Cardiac muscle cell (in vitro differentiated cells and primary cell): ENCODE measurements at regions not wholly inside any gene's neighbourhood (a gene's known extent, or its start where the extent isn't known, plus 50 kb on each side); places are given as distances from the start of the nearest gene placed in this dataset.

Source experiments
- DNase-seq, 2 donors: peaks; one replicate each; pipeline versions ENCODE4 v3.0.0 to v3.0.0-alpha.2; 2010 to 2017; ENCODE audit warnings: low read depth in 1 of 2, low spot score in 1 of 2
- H3K27ac ChIP-seq: fragments of 200-600 bp; sonication (generic); 2 replicates; pipeline ENCODE4 v1.5.1; 2016
- H3K27me3 ChIP-seq: fragments of 200-600 bp; sonication (generic); 2 replicates; pipeline ENCODE4 v1.6.0; 2016; ENCODE audit warnings: control low read depth
- H3K36me3 ChIP-seq: fragments of 200-600 bp; sonication (generic); 2 replicates; pipeline ENCODE4 v1.5.1; 2016; ENCODE audit warnings: control low read depth
- H3K4me1 ChIP-seq: fragments of 200-600 bp; sonication (generic); 2 replicates; pipeline ENCODE4 v1.8.1; 2017; ENCODE audit warnings: low read depth, mild to moderate bottlenecking, mixed run types
- H3K4me3 ChIP-seq: fragments of 200-600 bp; sonication (generic); 2 replicates; pipeline ENCODE4 v1.5.1; 2016; ENCODE audit warnings: mild to moderate bottlenecking
- H3K9me3 ChIP-seq: fragments of 200-600 bp; sonication (generic); 2 replicates; pipeline ENCODE4 v1.5.1; 2017; ENCODE audit warnings: low read depth, mild to moderate bottlenecking, control low read depth
- TF ChIP-seq, protein P1 (sequence below): IDR thresholded peaks from 2 replicates; pipeline ENCODE4 v1.5.1; 2012; ENCODE audit warnings: low read depth, mild to moderate bottlenecking, low read length

DNA sequence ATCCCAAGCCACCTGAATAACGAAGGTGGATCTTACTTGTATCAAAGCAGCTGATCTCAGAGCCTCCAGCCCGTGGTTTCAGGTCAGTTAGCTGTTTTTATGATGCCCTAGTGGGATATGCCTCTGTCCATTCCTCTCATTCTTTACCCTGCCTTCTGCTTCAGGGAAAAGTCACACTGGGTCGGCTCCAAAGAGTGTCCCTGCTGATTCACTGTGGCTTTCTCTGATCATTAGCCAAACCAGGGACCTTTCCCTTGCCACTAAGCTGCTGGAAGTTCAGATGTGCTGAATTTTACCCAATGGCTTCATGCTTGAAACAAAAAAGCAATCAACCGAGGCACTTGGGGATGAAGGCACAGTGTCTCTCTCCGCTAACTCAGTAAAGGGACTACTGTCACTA, 170.2 kb upstream of the SALL1 start:
- no peak overlapping the region for H3K4me3 ChIP-seq
- H3K27me3 ChIP-seq, result no peaks in the 10 kb centered on the region
- no peak for DNase-seq
- no peak overlapping the region for H3K27ac ChIP-seq
- H3K36me3 ChIP-seq, result no peaks in the 10 kb centered on the region
- H3K9me3 ChIP-seq, result no peaks in the 10 kb centered on the region
- no peaks in the 10 kb centered on the region for H3K4me1 ChIP-seq
- TF ChIP-seq, protein P1, sequence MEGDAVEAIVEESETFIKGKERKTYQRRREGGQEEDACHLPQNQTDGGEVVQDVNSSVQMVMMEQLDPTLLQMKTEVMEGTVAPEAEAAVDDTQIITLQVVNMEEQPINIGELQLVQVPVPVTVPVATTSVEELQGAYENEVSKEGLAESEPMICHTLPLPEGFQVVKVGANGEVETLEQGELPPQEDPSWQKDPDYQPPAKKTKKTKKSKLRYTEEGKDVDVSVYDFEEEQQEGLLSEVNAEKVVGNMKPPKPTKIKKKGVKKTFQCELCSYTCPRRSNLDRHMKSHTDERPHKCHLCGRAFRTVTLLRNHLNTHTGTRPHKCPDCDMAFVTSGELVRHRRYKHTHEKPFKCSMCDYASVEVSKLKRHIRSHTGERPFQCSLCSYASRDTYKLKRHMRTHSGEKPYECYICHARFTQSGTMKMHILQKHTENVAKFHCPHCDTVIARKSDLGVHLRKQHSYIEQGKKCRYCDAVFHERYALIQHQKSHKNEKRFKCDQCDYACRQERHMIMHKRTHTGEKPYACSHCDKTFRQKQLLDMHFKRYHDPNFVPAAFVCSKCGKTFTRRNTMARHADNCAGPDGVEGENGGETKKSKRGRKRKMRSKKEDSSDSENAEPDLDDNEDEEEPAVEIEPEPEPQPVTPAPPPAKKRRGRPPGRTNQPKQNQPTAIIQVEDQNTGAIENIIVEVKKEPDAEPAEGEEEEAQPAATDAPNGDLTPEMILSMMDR, result no peak

DNA sequence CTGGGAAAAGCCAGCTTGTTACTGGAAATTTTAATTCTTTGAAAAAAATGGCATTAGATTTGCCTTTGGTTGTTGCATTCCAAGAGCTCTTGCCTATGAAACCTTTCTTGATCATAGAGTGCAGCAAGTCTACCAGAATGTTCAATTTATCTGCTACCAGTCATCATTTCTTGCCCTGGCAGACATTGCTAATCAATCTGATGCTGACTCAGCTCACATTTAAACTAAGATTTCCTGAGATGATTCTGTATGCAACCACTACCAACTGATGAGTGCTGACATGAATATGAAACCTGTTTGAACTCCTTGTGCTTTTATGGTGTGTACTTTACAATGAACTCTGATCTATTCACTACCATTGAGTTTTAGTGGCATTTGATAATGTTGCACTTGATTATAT, 166.5 kb upstream of the SALL1 start:
- Histone ChIP-seq H3K27ac (no peak overlapping the region), H3K4me1 (no peaks in the 10 kb centered on the region), H3K4me3 (no peak overlapping the region), H3K27me3 (no peaks in the 10 kb centered on the region), H3K9me3 (no peaks in the 10 kb centered on the region), H3K36me3 (no peaks in the 10 kb centered on the region)
- TF ChIP-seq, protein P1, result no peak
- no peak for DNase-seq

DNA sequence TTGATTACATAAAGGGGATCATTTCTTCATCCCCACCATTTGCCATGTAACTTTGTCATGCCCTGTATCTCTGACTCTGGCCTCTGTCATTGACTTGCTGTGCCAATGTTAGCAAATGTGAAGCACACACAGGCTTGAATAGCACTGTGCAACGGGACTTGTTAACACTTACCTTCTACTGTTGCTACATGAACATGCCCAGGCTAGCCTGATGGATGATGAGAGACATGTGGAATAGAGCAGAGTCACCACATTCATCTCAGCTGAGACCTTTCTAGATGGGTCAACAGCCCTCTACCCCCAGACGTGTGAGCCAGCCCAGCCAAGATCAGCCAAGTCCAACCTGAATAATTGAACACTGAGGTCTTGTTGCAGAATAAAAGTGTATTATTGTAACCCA, 162.1 kb upstream of the SALL1 start:
- Histone ChIP-seq H3K4me3 (no peak overlapping the region), H3K36me3 (no peaks in the 10 kb centered on the region), H3K4me1 (no peaks in the 10 kb centered on the region), H3K9me3 (no peaks in the 10 kb centered on the region), H3K27ac (no peak overlapping the region), H3K27me3 (no peaks in the 10 kb centered on the region)
- TF ChIP-seq, protein P1, result no peak
- DNase-seq, result no peak

DNA sequence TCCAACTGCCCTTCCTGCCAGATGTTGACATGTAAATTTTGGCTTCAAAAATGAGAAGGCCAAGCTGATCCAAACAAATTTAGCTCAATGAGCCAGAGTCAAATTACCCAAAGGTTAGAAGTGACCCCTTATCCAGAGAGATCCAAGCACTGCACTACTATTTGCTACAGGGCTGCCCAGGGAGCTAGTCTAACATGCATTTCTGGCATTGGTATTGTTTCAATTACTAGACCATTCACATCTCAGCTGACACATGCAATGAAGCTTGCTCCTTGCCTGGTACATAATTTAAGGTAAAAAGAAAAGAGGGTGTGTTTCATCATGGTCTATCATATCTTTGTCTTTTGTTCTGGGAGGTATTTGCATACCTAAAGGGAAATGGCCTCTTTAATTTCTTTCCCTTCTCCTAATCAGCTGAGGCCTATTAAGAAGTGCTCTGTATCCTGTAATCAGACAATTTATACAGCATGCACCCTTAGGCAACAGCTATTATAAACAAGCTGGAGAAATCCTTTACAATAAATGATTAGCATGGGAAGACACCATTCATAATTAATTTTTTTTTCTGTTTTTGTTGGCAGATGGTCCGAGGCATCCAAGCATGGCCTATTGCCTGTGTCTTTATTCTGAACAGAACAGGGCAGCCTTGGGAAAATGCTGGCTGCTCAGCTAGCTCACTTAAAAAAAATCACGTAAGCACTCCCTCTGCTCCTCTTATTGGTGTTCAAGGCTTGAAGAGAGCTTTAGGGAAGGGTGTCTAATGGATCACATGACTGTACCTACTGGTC, 161.5 kb upstream of the SALL1 start:
- Histone ChIP-seq H3K36me3 (no peaks in the 10 kb centered on the region), H3K27me3 (no peaks in the 10 kb centered on the region), H3K4me3 (no peak overlapping the region), H3K4me1 (no peaks in the 10 kb centered on the region), H3K27ac (no peak overlapping the region), H3K9me3 (no peaks in the 10 kb centered on the region)
- TF ChIP-seq, protein P1, result no peak
- DNase-seq, result no peak

DNA sequence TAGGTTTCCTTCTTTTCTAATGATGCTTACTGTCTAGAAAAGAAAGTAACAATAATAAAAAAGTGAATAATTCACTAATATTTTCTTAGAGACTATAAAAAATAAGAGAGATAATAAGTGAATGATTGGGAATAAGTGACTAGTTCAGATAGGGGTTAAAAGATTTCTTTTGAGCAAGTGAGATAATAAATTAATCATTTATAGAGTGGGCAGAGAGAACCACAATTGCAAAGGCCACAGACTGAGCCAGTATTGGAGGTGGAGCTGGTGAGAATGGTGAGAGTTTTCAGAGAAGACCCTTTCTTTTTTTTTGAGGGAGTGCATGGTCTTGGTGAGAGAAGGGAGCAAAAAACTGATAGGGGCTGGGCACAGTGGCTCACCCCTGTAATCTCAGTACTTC, 159.1 kb upstream of the SALL1 start:
- no peaks in the 10 kb centered on the region for H3K36me3 ChIP-seq
- H3K4me1 ChIP-seq, result no peaks in the 10 kb centered on the region
- no peak for DNase-seq
- H3K9me3 ChIP-seq, result no peaks in the 10 kb centered on the region
- H3K27ac ChIP-seq, result no peak overlapping the region
- TF ChIP-seq, protein P1, result no peak
- H3K4me3 ChIP-seq, result no peak overlapping the region
- H3K27me3 ChIP-seq, result no peaks in the 10 kb centered on the region
